Panc1 (cell line): ENCODE measurements at regions not wholly inside any gene's neighbourhood (a gene's known extent, or its start where the extent isn't known, plus 50 kb on each side); places are given as distances from the start of the nearest gene placed in this dataset.

Source experiments
- ATAC-seq: fragments of 200-7000 bp; cut with Tn5 transposase; 2 replicates; pipeline ENCODE4 v1.9.1; 2020; ENCODE audit warnings: mild to moderate bottlenecking, moderate library complexity
- BruUV-seq: library from RNA; stranded (reverse); fragments of 400-500 nt; replicated peaks from 2 replicates; lab custom pipeline; 2021; lab: Mats Ljungman, UMichigan
- CTCF ChIA-PET: fragments of 300-600 bp; sonication (Branson Sonifier 250); formaldehyde crosslinking; loops from one replicate; lab custom pipeline; 2022; ENCODE audit warnings: antibody characterized with exemption; lab: Charles Lee
- POLR2A ChIA-PET: fragments of 300-600 bp; sonication (Branson Sonifier 250); formaldehyde crosslinking; loops from one replicate; lab custom pipeline; 2022; ENCODE audit warnings: antibody characterized with exemption; lab: Charles Lee
- DNase-seq: peaks from one replicate; pipeline ENCODE4 v3.0.0-alpha.2; 2010; ENCODE audit warnings: low read depth, low spot score
- H3K27ac ChIP-seq: 2 replicates; pipeline ENCODE4 v1.5.1; 2011; ENCODE audit warnings: mild to moderate bottlenecking, low read length, inconsistent platforms
- H3K27me3 ChIP-seq: fragments of 200-500 bp; sonication (Bioruptor generic); 2 replicates; pipeline ENCODE4 v1.6.0; 2014; ENCODE audit warnings: low read length, inconsistent platforms; ENCODE audit not compliant: control insufficient read depth, insufficient read depth
- H3K36me3 ChIP-seq: fragments of 200-500 bp; sonication (Bioruptor generic); 2 replicates; pipeline ENCODE4 v1.5.1; 2014; ENCODE audit warnings: inconsistent platforms, mild to moderate bottlenecking, low read length, moderate library complexity; ENCODE audit not compliant: control insufficient read depth, insufficient read depth
- H3K4me1 ChIP-seq: 2 replicates; pipeline ENCODE4 v1.5.1; 2011; ENCODE audit warnings: inconsistent platforms, mild to moderate bottlenecking, low read length, moderate library complexity; ENCODE audit not compliant: control insufficient read depth, insufficient read depth
- H3K4me3 ChIP-seq, 2 experiments: 2 replicates each; pipeline ENCODE4 v1.5.1; 2011 to 2012; ENCODE audit warnings: low read depth in 2 of 2, low read length in 2 of 2, mild to moderate bottlenecking in 2 of 2, inconsistent platforms in 1 of 2, moderate library complexity in 1 of 2
- H3K9me3 ChIP-seq: fragments of 200-500 bp; sonication (Bioruptor generic); 2 replicates; pipeline ENCODE4 v1.5.1; 2014; ENCODE audit warnings: low read depth, mild to moderate bottlenecking, inconsistent platforms, low read length, moderate library complexity; ENCODE audit not compliant: control insufficient read depth, insufficient read depth
- POLR2AphosphoS5 ChIP-seq: IDR thresholded peaks from 2 replicates; pipeline ENCODE4 v1.6.1; 2012; ENCODE audit warnings: mild to moderate bottlenecking, low read depth, low read length, moderate library complexity
- REST ChIP-seq, 2 experiments: IDR thresholded peaks; 2 replicates each; pipeline ENCODE4 v1.6.1; 2011 to 2012; ENCODE audit warnings: low read depth in 2 of 2, control low read depth in 1 of 2, low read length in 1 of 2, mild to moderate bottlenecking in 1 of 2, moderate library complexity in 1 of 2; ENCODE audit not compliant: insufficient read depth in 1 of 2
- SIN3A ChIP-seq: IDR thresholded peaks from 2 replicates; pipeline ENCODE4 v1.6.1; 2012; ENCODE audit warnings: low read depth, mild to moderate bottlenecking, low read length, moderate library complexity, borderline replicate concordance; ENCODE audit not compliant: insufficient read depth
- TCF7L2 ChIP-seq: IDR thresholded peaks from 2 replicates; pipeline ENCODE4 v1.6.1; 2011; ENCODE audit warnings: mild to moderate bottlenecking, low read depth, low read length, inconsistent platforms
- in situ Hi-C: cut with HindIII; loops from 2 replicates; pipeline ENCODE4 v1.10.0; 2016; ENCODE audit warnings: low sequenced_read_pairs, low pct_unique_long_range_greater_than_20kb
- intact Hi-C: fragments of 100-400 bp; cut with micrococcal nuclease; formaldehyde crosslinking; loops from one replicate; pipeline ENCODE4 v1.10.0; 2022; ENCODE audit not compliant: unreplicated experiment
- TF ChIP-seq, protein P1 (sequence below): fragments of 450-650 bp; IDR thresholded peaks from 2 replicates; pipeline ENCODE4 v1.5.1; 2017; ENCODE audit warnings: mild to moderate bottlenecking

DNA sequence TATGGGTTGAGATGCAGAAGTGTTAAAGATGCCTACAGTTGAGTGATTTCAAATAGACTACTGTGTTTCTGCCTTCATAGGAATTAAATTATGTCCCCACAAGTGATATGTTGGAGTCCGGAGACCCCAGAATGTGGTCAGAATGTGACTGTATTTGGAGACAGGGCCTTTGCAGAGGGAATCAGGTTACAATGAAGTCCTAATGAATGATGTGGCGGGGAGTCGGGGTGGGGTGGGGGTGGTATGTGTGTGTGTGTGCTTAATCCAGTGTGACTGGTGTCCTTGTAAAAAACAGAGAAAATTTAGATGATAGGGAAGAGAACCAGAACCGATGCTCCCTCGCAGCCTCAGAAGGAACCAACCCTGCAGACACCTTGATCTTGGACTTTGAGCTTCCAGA is 448.2 kb downstream of the QKI start:
- ChIA-PET CTCF (no interaction called here), POLR2A (no interaction called here)
- H3K27me3 ChIP-seq = no peaks in the 10 kb centered on the region; the same call in 1 of the 2 replicates
- no peaks in the 10 kb centered on the region for H3K36me3 ChIP-seq
- no peaks in the 10 kb centered on the region for H3K4me1 ChIP-seq
- intact Hi-C loops (no loop called here), in situ Hi-C loops (no loop called here)
- no TSS peak for BruUV-seq
- TF ChIP-seq, protein P1, sequence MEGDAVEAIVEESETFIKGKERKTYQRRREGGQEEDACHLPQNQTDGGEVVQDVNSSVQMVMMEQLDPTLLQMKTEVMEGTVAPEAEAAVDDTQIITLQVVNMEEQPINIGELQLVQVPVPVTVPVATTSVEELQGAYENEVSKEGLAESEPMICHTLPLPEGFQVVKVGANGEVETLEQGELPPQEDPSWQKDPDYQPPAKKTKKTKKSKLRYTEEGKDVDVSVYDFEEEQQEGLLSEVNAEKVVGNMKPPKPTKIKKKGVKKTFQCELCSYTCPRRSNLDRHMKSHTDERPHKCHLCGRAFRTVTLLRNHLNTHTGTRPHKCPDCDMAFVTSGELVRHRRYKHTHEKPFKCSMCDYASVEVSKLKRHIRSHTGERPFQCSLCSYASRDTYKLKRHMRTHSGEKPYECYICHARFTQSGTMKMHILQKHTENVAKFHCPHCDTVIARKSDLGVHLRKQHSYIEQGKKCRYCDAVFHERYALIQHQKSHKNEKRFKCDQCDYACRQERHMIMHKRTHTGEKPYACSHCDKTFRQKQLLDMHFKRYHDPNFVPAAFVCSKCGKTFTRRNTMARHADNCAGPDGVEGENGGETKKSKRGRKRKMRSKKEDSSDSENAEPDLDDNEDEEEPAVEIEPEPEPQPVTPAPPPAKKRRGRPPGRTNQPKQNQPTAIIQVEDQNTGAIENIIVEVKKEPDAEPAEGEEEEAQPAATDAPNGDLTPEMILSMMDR = no peak
- no peak for TF ChIP-seq SIN3A
- no peak for TF ChIP-seq REST (IDR thresholded peaks at IDR 0.05; ENCODE audit: insufficient read depth in 1 of 2, low read depth in 2 of 2, low read length in 1 of 2)
- TF ChIP-seq TCF7L2 = no peak
- no peak for TF ChIP-seq POLR2AphosphoS5
- no peak overlapping the region for H3K4me3 ChIP-seq
- no peak for ATAC-seq
- H3K27ac ChIP-seq = no peak overlapping the region
- H3K9me3 ChIP-seq = no peaks in the 10 kb centered on the region
- DNase-seq = no peak

DNA sequence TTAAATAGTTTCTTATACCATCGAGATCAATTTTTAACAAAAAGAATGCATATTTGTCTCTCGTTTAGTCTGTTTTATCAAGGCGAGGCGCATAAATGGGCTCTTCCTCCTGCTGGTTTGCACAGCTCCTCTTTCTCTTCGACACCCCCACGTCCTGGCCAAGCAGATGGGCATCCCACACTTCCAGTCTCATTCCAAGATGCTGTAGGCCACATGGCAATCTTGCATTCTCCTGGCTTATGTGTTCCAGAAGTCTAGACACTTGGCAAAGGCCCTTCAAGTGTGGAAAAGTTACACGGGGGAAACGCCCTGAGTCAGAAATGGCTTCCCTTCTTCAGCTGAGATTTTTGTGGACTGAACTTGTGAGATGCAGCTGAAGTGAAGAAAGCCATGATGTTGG is 447.1 kb downstream of the QKI start:
- Histone ChIP-seq H3K4me3 (no peak overlapping the region), H3K36me3 (no peaks in the 10 kb centered on the region), H3K4me1 (no peaks in the 10 kb centered on the region), H3K27me3 (no peaks in the 10 kb centered on the region; the same call in 1 of the 2 replicates), H3K9me3 (no peaks in the 10 kb centered on the region), H3K27ac (no peak overlapping the region)
- ChIA-PET CTCF (no interaction called here), POLR2A (no interaction called here)
- DNase-seq (no peak), ATAC-seq (no peak)
- intact Hi-C loops = no loop called here
- TF ChIP-seq REST (IDR thresholded peaks at IDR 0.05; ENCODE audit: insufficient read depth in 1 of 2, low read depth in 2 of 2, low read length in 1 of 2) = no peak
- TF ChIP-seq, protein P1 = no peak
- no TSS peak for BruUV-seq
- in situ Hi-C loops = no loop called here
